GM12878 (cell line): ENCODE measurements at regions not wholly inside any gene's neighbourhood (a gene's known extent, or its start where the extent isn't known, plus 50 kb on each side); places are given as distances from the start of the nearest gene placed in this dataset.

Experiments used
- ATAC-seq: fragments of 200-7000 bp; cut with Tn5 transposase; 3 replicates; pipeline ENCODE4 v1.9.1; 2020; ENCODE audit warnings: mild to moderate bottlenecking, moderate library complexity
- BruUV-seq: library from RNA; stranded (reverse); fragments of 400-500 nt; replicated peaks from 2 replicates; lab custom pipeline; 2021; lab: Mats Ljungman, UMichigan
- CTCF ChIA-PET: fragments of 300-600 bp; sonication (Branson Sonifier 250); formaldehyde crosslinking; extraction: SDS; loops from one replicate; lab custom pipeline; 2021; ENCODE audit warnings: inconsistent platforms; lab: Yijun Ruan, JAX
- POLR2A ChIA-PET: fragments of 350-600 bp; formaldehyde crosslinking; extraction: SDS; loops from one replicate; lab custom pipeline; 2021; ENCODE audit warnings: inconsistent platforms; lab: Charles Lee
- RAD21 ChIA-PET: fragments of 300-600 bp; sonication (Branson Sonifier 250); formaldehyde crosslinking; loops from one replicate; lab custom pipeline; 2023; ENCODE audit warnings: antibody characterized with exemption; ENCODE audit not compliant: unreplicated experiment; lab: Charles Lee
- SMC1A ChIA-PET: fragments of 300-600 bp; sonication (Branson Sonifier 250); formaldehyde crosslinking; loops from one replicate; lab custom pipeline; 2023; ENCODE audit not compliant: unreplicated experiment, uncharacterized antibody; lab: Charles Lee
- DNase-seq: peaks from one replicate; pipeline ENCODE4 v3.0.0-alpha.2; 2011; ENCODE audit warnings: low read depth, low spot score
- FAIRE-seq: peaks from 3 replicates; lab custom pipeline; 2011; peaks lifted over from hg19 to GRCh38; lab: Jason Lieb, UNC
- H2AFZ ChIP-seq: 2 replicates; pipeline ENCODE4 v1.6.0; 2011; ENCODE audit warnings: low read depth, low read length, control low read depth; ENCODE audit not compliant: control insufficient read depth
- H3K27ac ChIP-seq: 2 replicates; pipeline ENCODE4 v1.5.1; 2011; ENCODE audit warnings: control low read depth; ENCODE audit not compliant: control insufficient read depth, insufficient read depth
- H3K27me3 ChIP-seq, 2 experiments: replicated peaks in 1 of 2; 2 replicates each; pipeline versions ENCODE4 v1.6.0 to v1.6.1; 2011; ENCODE audit warnings: low read length in 1 of 2; ENCODE audit not compliant: control insufficient read depth in 2 of 2, insufficient read depth in 2 of 2
- H3K36me3 ChIP-seq, 2 experiments: 2 replicates each; pipeline ENCODE4 v1.5.1; 2011; ENCODE audit warnings: low read length in 1 of 2; ENCODE audit not compliant: control insufficient read depth in 2 of 2, insufficient read depth in 2 of 2
- H3K4me1 ChIP-seq: 2 replicates; pipeline ENCODE4 v1.6.1; 2011; ENCODE audit warnings: mild to moderate bottlenecking, low read length, moderate library complexity, mixed read lengths; ENCODE audit not compliant: control insufficient read depth, insufficient read depth
- H3K4me2 ChIP-seq: 2 replicates; pipeline ENCODE4 v1.6.0; 2011; ENCODE audit warnings: control low read depth; ENCODE audit not compliant: control insufficient read depth, insufficient read depth
- H3K4me3 ChIP-seq: fragments of 200-600 bp; sonication (generic); 2 replicates; pipeline ENCODE4 v1.5.1; 2016
- H3K79me2 ChIP-seq: 2 replicates; pipeline ENCODE4 v1.6.0; 2011; ENCODE audit warnings: low read length; ENCODE audit not compliant: control insufficient read depth, insufficient read depth
- H3K9ac ChIP-seq: 2 replicates; pipeline ENCODE4 v1.8.0; 2011; ENCODE audit warnings: low read length, control low read depth, mixed read lengths; ENCODE audit not compliant: control insufficient read depth, insufficient read depth
- H3K9me3 ChIP-seq: replicated peaks from 3 replicates; pipeline ENCODE4 v1.5.1; 2011; ENCODE audit warnings: mild to moderate bottlenecking, low read length; ENCODE audit not compliant: control insufficient read depth, insufficient read depth
- H4K20me1 ChIP-seq: 2 replicates; pipeline ENCODE4 v1.6.0; 2011; ENCODE audit not compliant: control insufficient read depth, insufficient read depth
- BMI1 ChIP-seq: fragments of 450-650 bp; IDR thresholded peaks from 2 replicates; pipeline ENCODE4 v1.6.1; 2016; ENCODE audit warnings: mild to moderate bottlenecking, moderate library complexity, borderline replicate concordance
- CREM ChIP-seq: IDR thresholded peaks from 2 replicates; pipeline ENCODE4 v1.6.1; 2014; ENCODE audit warnings: antibody characterized with exemption, low read depth
- E2F8 ChIP-seq: fragments of 450-650 bp; IDR thresholded peaks from 2 replicates; pipeline ENCODE4 v1.6.1; 2018; ENCODE audit warnings: mild to moderate bottlenecking, low read depth, moderate library complexity; ENCODE audit not compliant: partially characterized antibody
- JUNB ChIP-seq: IDR thresholded peaks from 2 replicates; pipeline ENCODE4 v1.6.1; 2016; ENCODE audit warnings: antibody characterized with exemption, mild to moderate bottlenecking
- JUND ChIP-seq: IDR thresholded peaks from 2 replicates; pipeline ENCODE4 v1.6.1; 2012; ENCODE audit warnings: low read depth, mild to moderate bottlenecking, low read length, improper control_type of control experiment, moderate library complexity
- MAX ChIP-seq: IDR thresholded peaks from 2 replicates; pipeline ENCODE4 v1.6.1; 2012; ENCODE audit warnings: low read depth, low read length, improper control_type of control experiment
- NFXL1 ChIP-seq: fragments of 450-650 bp; IDR thresholded peaks from 2 replicates; pipeline ENCODE4 v1.6.1; 2017; ENCODE audit warnings: antibody characterized with exemption, mild to moderate bottlenecking, borderline replicate concordance
- NFYA ChIP-seq: IDR thresholded peaks from 2 replicates; pipeline ENCODE4 v1.6.1; 2011; ENCODE audit warnings: low read depth, mild to moderate bottlenecking, low read length, improper control_type of control experiment, borderline replicate concordance
- POLR2A ChIP-seq: IDR thresholded peaks from 2 replicates; pipeline ENCODE4 v1.6.1; 2011; ENCODE audit warnings: low read depth, mild to moderate bottlenecking, low read length
- SP1 ChIP-seq: IDR thresholded peaks from one replicate; pipeline ENCODE4 v1.6.1; 2011; ENCODE audit warnings: low read depth, low read length
- SREBF1 ChIP-seq: IDR thresholded peaks from 2 replicates; pipeline ENCODE4 v1.6.1; 2012; ENCODE audit warnings: mild to moderate bottlenecking, low read length
- SREBF2 ChIP-seq: IDR thresholded peaks from 2 replicates; pipeline ENCODE4 v1.6.1; 2012; ENCODE audit warnings: mild to moderate bottlenecking, low read length
- STAT3 ChIP-seq: IDR thresholded peaks from 2 replicates; pipeline ENCODE4 v1.6.1; 2011; ENCODE audit warnings: low read depth, low read length, improper control_type of control experiment
- TCF7 ChIP-seq: IDR thresholded peaks from 2 replicates; pipeline ENCODE4 v1.6.1; 2014; ENCODE audit warnings: antibody characterized with exemption, borderline replicate concordance
- WGBS: methylation state at CpG from one replicate; pipeline ENCODE4 v1.1.6; 2016; ENCODE audit warnings: low lambda C conversion rate; ENCODE audit not compliant: insufficient replicate concordance, insufficient coverage; ENCODE audit errors: missing lambda C conversion rate; 5-methylcytosine and 5-hydroxymethylcytosine counted together
- in situ Hi-C: fragments of 300-500 bp; cut with MboI; formaldehyde crosslinking; loops from 9 replicates; pipeline ENCODE4 v1.14.3; 2018; ENCODE audit warnings: mixed read lengths
- intact Hi-C: fragments of 100-400 bp; cut with micrococcal nuclease; formaldehyde crosslinking; loops from one replicate; pipeline ENCODE4 v1.14.2; 2022; ENCODE audit not compliant: unreplicated experiment

- H3K27ac ChIP-seq: no peak overlapping the region
- H3K36me3 ChIP-seq: no peaks in the 10 kb centered on the region
- BruUV-seq: no TSS peak
- no peaks in the 10 kb centered on the region for H3K4me1 ChIP-seq
- no peaks in the 10 kb centered on the region for H3K9me3 ChIP-seq
- H4K20me1 ChIP-seq: no peaks in the 10 kb centered on the region
- intact Hi-C loops: no loop called here
- no peak for FAIRE-seq
- H3K27me3 ChIP-seq: no peaks in the 10 kb centered on the region
- DNase-seq: no peak
- ChIA-PET SMC1A (no interaction called here), POLR2A (no interaction called here), CTCF (no interaction called here), RAD21 (no interaction called here)
- no peak overlapping the region for H3K4me2 ChIP-seq
- H2AFZ ChIP-seq: no peak overlapping the region
- no peak overlapping the region for H3K9ac ChIP-seq
- 0% methylated on average over 1 of the region's 1 CpG for WGBS
- in situ Hi-C loops: no loop called here
- TF ChIP-seq BMI1: no peak
- TF ChIP-seq SREBF1: no peak
- TF ChIP-seq POLR2A: no peak
- no peak for TF ChIP-seq TCF7
- no peak for TF ChIP-seq SREBF2
- TF ChIP-seq SP1: no peak
- no peak for TF ChIP-seq E2F8
- TF ChIP-seq MAX: no peak
- no peak for TF ChIP-seq NFYA
- TF ChIP-seq JUND: no peak
- no peak for TF ChIP-seq CREM
- no peak for TF ChIP-seq STAT3
- TF ChIP-seq NFXL1: no peak
- no peak for TF ChIP-seq JUNB
- H3K79me2 ChIP-seq: no peaks in the 10 kb centered on the region
- no peak for ATAC-seq
- H3K4me3 ChIP-seq: no peak overlapping the region
Observed at GRCh38 chrX:116806288-116806802, 343.6 kb upstream of the CT83 start.
